MCF 10A (cell line): ENCODE measurements at regions not wholly inside any gene's neighbourhood (a gene's known extent, or its start where the extent isn't known, plus 50 kb on each side); places are given as distances from the start of the nearest gene placed in this dataset.
A peak's percentile ranks its signal among the peaks of the same experiment; 100 is the strongest.
"Not testable (repeated sequence)": the region's sequence is repeated elsewhere in the genome, so short reads cannot be mapped to it uniquely, and the experiment has no call there.

Source experiments
- BruUV-seq: library from RNA; stranded (reverse); fragments of 400-500 nt; replicated peaks from 2 replicates; lab custom pipeline; 2021; lab: Mats Ljungman, UMichigan
- CTCF ChIA-PET: fragments of 300-600 bp; sonication (Branson Sonifier 250); formaldehyde crosslinking; extraction: SDS; loops from one replicate; lab custom pipeline; 2021; ENCODE audit warnings: antibody characterized with exemption, inconsistent platforms; lab: Yijun Ruan, JAX
- POLR2A ChIA-PET: fragments of 300-600, 350-650 bp; sonication (Branson Sonifier 250); formaldehyde crosslinking; extraction: SDS; loops from one replicate; lab custom pipeline; 2020; ENCODE audit warnings: antibody characterized with exemption, inconsistent platforms; lab: Yijun Ruan, JAX
- DNase-seq: peaks from one replicate; pipeline ENCODE4 v3.0.0-alpha.2; 2018; ENCODE audit not compliant: unreplicated experiment
- H3K27ac Mint-ChIP-seq: one replicate; pipeline ENCODE4 v1.8.0; 2022; ENCODE audit warnings: mild to moderate bottlenecking, low read depth, mixed read lengths; ENCODE audit not compliant: unreplicated experiment
- H3K27me3 Mint-ChIP-seq: one replicate; pipeline ENCODE4 v1.8.0; 2022; ENCODE audit warnings: mixed read lengths; ENCODE audit not compliant: insufficient read depth, unreplicated experiment
- H3K36me3 Mint-ChIP-seq: one replicate; pipeline ENCODE4 v1.8.0; 2022; ENCODE audit warnings: mild to moderate bottlenecking, moderate library complexity, mixed read lengths; ENCODE audit not compliant: insufficient read depth, unreplicated experiment
- H3K4me1 Mint-ChIP-seq: one replicate; pipeline ENCODE4 v1.8.0; 2022; ENCODE audit warnings: mixed read lengths; ENCODE audit not compliant: insufficient read depth, unreplicated experiment
- H3K4me3 Mint-ChIP-seq: one replicate; pipeline ENCODE4 v1.8.0; 2022; ENCODE audit warnings: mild to moderate bottlenecking, moderate library complexity, mixed read lengths; ENCODE audit not compliant: unreplicated experiment
- H3K9me3 Mint-ChIP-seq: one replicate; pipeline ENCODE4 v1.8.0; 2022; ENCODE audit warnings: mixed read lengths; ENCODE audit not compliant: unreplicated experiment
- intact Hi-C: fragments of 100-400 bp; cut with micrococcal nuclease; formaldehyde crosslinking; loops from 2 replicates; pipeline ENCODE4 v1.14.1; 2022
- TF ChIP-seq, protein P1 (sequence below): fragments of 200-600 bp; IDR thresholded peaks from one replicate; pipeline ENCODE4 v1.8.0; 2022; ENCODE audit warnings: antibody characterized with exemption, mild to moderate bottlenecking; ENCODE audit not compliant: unreplicated experiment

DNA sequence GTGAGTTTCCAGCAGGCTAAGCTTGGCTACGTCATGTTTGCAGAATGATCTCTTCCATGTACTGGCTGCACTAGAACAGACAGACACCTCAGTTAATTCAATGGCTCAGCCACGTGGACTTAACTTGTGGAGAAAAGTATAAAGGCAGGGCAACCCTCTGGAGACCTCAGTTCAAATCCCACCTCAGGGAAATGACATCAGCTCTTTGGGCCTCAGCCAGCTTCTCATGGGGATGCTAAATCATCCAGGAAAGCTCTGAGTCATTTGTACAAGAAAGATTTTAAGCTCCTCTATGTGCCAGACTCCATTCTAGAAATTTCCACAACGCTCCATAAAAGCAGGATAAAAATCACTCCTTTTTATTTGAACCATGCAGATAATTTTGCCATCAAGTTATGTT, 128.5 kb upstream of the SALL4 start:
- BruUV-seq = no TSS peak
- H3K9me3 Mint-ChIP-seq = peaks cover 6% of the 10 kb centered on the region

DNA sequence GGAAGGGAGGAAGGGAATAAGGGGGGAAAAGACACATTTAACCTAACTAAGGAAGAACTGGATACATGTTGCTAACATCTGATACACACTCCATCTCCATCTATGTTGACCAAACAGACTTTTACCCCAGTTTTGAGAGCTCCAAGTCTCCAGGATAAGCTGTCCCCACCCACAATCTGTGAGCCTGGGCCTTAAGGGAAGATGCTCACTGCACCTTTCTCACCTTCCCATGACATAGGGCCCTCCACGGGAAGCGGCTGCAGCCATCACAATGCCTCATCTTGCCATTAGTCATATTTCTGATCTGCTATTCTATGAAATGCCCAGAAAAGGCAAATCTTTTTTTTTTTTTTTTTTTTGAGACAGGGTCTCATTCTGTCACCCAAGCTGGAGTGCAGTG, 126.6 kb upstream of the SALL4 start:
- TF ChIP-seq, protein P1, sequence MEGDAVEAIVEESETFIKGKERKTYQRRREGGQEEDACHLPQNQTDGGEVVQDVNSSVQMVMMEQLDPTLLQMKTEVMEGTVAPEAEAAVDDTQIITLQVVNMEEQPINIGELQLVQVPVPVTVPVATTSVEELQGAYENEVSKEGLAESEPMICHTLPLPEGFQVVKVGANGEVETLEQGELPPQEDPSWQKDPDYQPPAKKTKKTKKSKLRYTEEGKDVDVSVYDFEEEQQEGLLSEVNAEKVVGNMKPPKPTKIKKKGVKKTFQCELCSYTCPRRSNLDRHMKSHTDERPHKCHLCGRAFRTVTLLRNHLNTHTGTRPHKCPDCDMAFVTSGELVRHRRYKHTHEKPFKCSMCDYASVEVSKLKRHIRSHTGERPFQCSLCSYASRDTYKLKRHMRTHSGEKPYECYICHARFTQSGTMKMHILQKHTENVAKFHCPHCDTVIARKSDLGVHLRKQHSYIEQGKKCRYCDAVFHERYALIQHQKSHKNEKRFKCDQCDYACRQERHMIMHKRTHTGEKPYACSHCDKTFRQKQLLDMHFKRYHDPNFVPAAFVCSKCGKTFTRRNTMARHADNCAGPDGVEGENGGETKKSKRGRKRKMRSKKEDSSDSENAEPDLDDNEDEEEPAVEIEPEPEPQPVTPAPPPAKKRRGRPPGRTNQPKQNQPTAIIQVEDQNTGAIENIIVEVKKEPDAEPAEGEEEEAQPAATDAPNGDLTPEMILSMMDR = no peak
- no peak overlapping the region for H3K27ac Mint-ChIP-seq
- no peak for DNase-seq
- BruUV-seq = no TSS peak
- CTCF ChIA-PET = interaction anchor here (0.6 to 0.7 kb wide), 2 partner anchors 10 to 21 kb away, joined by 3 read pairs; no protein-coding TSS in a partner anchor
- H3K4me3 Mint-ChIP-seq = no peak overlapping the region
- peaks cover 6% of the 10 kb centered on the region for H3K9me3 Mint-ChIP-seq
- intact Hi-C loops = no loop called here
- POLR2A ChIA-PET = no interaction called here
- no peaks in the 10 kb centered on the region for H3K27me3 Mint-ChIP-seq
- H3K36me3 Mint-ChIP-seq = no peaks in the 10 kb centered on the region
- no peaks in the 10 kb centered on the region for H3K4me1 Mint-ChIP-seq

More for the DNA sequence above, 128.5 kb upstream of the SALL4 start:
- peak; percentile 82 for DNase-seq
- H3K36me3 Mint-ChIP-seq = no peaks in the 10 kb centered on the region
- H3K4me1 Mint-ChIP-seq = no peaks in the 10 kb centered on the region
- H3K4me3 Mint-ChIP-seq = no peak overlapping the region
- POLR2A ChIA-PET = interaction anchor here (0.7 to 1.2 kb wide), 2 partner anchors 11 to 474 kb away, joined by 3 to 6 read pairs; no protein-coding TSS in a partner anchor
- no peaks in the 10 kb centered on the region for H3K27me3 Mint-ChIP-seq
- TF ChIP-seq, protein P1 = no peak
- H3K27ac Mint-ChIP-seq = no peak overlapping the region
- CTCF ChIA-PET = interaction anchor here (0.6 to 2.2 kb wide), 5 partner anchors 11 to 294 kb away, joined by 3 to 6 read pairs (median 5); no protein-coding TSS in a partner anchor
- intact Hi-C loops = no loop called here

DNA sequence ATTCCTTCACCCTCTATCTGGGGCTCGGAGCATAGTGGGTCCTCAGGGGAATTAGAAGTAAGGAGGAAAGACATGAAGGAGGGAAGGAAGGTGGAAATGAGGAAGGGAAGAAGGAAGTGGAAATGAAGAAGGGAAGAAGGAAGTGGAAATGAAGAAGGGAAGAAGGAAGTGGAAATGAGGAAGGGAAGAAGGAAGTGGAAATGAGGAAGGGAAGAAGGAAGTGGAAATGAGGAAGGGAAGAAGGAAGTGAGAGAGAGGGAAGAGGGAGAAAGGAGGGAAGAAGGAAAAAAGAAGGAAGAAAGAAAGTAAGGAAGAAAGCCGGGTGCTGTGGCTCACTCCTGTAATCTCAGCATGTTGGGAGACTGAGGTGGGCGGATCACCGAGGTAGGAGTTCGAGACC, 125.6 kb upstream of the SALL4 start:
- POLR2A ChIA-PET, DNase-seq, H3K27me3 Mint-ChIP-seq, H3K4me1 Mint-ChIP-seq, H3K27ac Mint-ChIP-seq, H3K4me3 Mint-ChIP-seq, BruUV-seq, H3K36me3 Mint-ChIP-seq, H3K9me3 Mint-ChIP-seq, intact Hi-C loops: not testable (repeated sequence)
- CTCF ChIA-PET = interaction anchor here (0.6 kb wide), 1 partner anchor 1135 kb away, joined by 4 read pairs; no protein-coding TSS in a partner anchor

DNA sequence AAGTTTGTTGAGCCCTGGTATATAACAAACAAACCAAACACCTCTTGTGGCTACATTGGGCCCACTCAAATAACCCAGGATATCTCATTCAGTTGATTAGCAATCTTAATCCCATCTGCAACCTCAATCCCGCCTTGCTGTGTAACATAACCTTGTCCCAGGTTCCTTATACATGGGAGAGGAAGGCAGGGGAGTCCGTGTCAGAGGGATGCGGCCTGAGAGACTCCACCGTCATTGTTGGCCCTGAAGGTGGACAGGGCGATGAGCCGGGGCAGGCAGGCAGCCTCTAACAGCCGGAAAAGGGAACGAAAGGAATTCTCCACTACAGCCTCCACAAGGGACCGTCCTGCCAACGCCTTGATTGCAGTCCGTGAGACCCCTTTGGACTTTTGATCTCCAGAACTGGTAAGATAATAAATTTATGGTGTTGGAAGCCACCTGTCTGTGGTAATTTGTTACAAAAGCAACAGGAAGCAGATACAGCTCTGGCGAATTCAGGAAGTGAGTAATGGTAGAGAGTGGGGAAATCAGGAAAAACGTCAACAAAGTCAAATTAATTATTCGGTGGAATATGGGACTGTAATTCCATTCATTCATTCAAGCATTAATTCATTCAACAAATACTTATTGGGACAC, 124.5 kb upstream of the SALL4 start:
- Mint-ChIP-seq H3K27ac (no peak overlapping the region), H3K9me3 (peaks cover 6% of the 10 kb centered on the region), H3K27me3 (no peaks in the 10 kb centered on the region), H3K4me3 (no peak overlapping the region), H3K36me3 (no peaks in the 10 kb centered on the region), H3K4me1 (no peaks in the 10 kb centered on the region)
- peak; percentile 41 for DNase-seq
- no TSS peak for BruUV-seq
- ChIA-PET CTCF (interaction anchor here (0.7 kb wide), 1 partner anchor 110 kb away, joined by 3 read pairs; no protein-coding TSS in a partner anchor), POLR2A (no interaction called here)
- TF ChIP-seq, protein P1 = no peak
- intact Hi-C loops = no loop called here
